HUES64 (cell line): ENCODE measurements at regions not wholly inside any gene's neighbourhood (a gene's known extent, or its start where the extent isn't known, plus 50 kb on each side); places are given as distances from the start of the nearest gene placed in this dataset.

Experiments
- H3K27ac ChIP-seq: 2 replicates; pipeline ENCODE4 v1.7.0; 2013; ENCODE audit warnings: low read depth, low read length, inconsistent platforms
- H3K27me3 ChIP-seq: 2 replicates; pipeline ENCODE4 v1.6.1; 2013; ENCODE audit warnings: mild to moderate bottlenecking, low read length; ENCODE audit not compliant: insufficient read depth
- H3K36me3 ChIP-seq: 2 replicates; pipeline ENCODE4 v1.6.1; 2013; ENCODE audit warnings: mild to moderate bottlenecking, low read length; ENCODE audit not compliant: insufficient read depth
- H3K4me1 ChIP-seq: 2 replicates; pipeline ENCODE4 v1.6.1; 2013; ENCODE audit warnings: mild to moderate bottlenecking, low read length, moderate library complexity; ENCODE audit not compliant: insufficient read depth
- H3K4me3 ChIP-seq: 2 replicates; pipeline ENCODE4 v1.5.1; 2013; ENCODE audit warnings: mild to moderate bottlenecking, low read length, moderate library complexity
- H3K9ac ChIP-seq: 2 replicates; pipeline ENCODE4 v1.6.1; 2013; ENCODE audit warnings: mild to moderate bottlenecking, low read depth, low read length
- H3K9me3 ChIP-seq: 2 replicates; pipeline ENCODE4 v1.6.1; 2013; ENCODE audit warnings: low read depth, low read length; ENCODE audit not compliant: insufficient read depth
- WGBS: fragments of 150-250, 120-280 bp; methylation state at CpG from one replicate; pipeline ENCODE4 v1.1.7; 2013; ENCODE audit warnings: missing lambda C conversion rate; 5-methylcytosine and 5-hydroxymethylcytosine counted together

- no peaks in the 10 kb centered on the region for H3K27me3 ChIP-seq
Observed at GRCh38 chr13:40192858-40193257, 473.6 kb downstream of the FOXO1 start.

GRCh38 chr13:40193286-40194223, 472.9 kb downstream of the FOXO1 start:
- Histone ChIP-seq H3K36me3 (no peaks in the 10 kb centered on the region), H3K27me3 (no peaks in the 10 kb centered on the region), H3K27ac (no peak overlapping the region), H3K4me1 (peaks cover 26% of the 10 kb centered on the region; the same call in 1 of the 2 replicates), H3K9me3 (no peaks in the 10 kb centered on the region), H3K4me3 (no peak overlapping the region), H3K9ac (no peak overlapping the region)
- 94% methylated on average over 18 of the region's 18 CpGs for WGBS

More at GRCh38 chr13:40192858-40193257, 473.6 kb downstream of the FOXO1 start:
- 90% methylated on average over 7 of the region's 7 CpGs for WGBS
- no peaks in the 10 kb centered on the region for H3K9me3 ChIP-seq
- H3K4me3 ChIP-seq: no peak overlapping the region
- H3K4me1 ChIP-seq: peaks cover 26% of the 10 kb centered on the region; the same call in 1 of the 2 replicates
- H3K9ac ChIP-seq: no peak overlapping the region
- no peaks in the 10 kb centered on the region for H3K36me3 ChIP-seq
- H3K27ac ChIP-seq: no peak overlapping the region

DNA sequence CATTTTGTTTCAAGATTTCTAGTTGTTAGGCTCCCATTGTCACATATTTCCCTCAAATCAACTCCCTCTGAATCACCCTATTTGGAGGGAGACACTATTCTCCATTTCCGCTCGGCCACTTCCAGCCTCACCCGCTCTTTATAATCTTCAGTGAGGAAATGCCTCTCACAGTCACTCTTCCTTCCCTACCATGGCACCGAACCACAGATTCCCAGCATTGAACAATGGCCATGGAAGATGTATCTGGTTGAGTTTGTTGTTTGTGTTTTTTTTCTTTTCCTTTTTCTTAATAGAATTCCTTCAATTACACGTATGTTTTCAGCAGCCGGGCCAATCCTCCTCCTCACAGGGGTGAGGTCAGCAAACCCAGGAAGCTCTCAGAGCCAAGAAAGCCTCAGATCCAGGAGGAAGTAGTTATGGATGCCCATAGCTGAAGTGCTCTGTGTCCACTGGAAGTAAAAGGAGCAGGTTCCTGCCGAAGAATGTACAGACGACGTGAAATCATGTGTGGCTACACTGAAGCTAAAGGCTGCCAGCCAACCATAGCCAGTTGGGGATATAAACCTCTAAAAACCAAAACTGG, 472.1 kb downstream of the FOXO1 start:
- WGBS: 83% methylated on average over 8 of the region's 9 CpGs
- Histone ChIP-seq H3K9ac (no peak overlapping the region), H3K36me3 (no peaks in the 10 kb centered on the region), H3K27ac (no peak overlapping the region), H3K4me1 (peaks cover 26% of the 10 kb centered on the region; the same call in 1 of the 2 replicates), H3K27me3 (no peaks in the 10 kb centered on the region), H3K9me3 (no peaks in the 10 kb centered on the region), H3K4me3 (no peak overlapping the region)

- no peaks in the 10 kb centered on the region for H3K4me1 ChIP-seq
- H3K9ac ChIP-seq: no peak overlapping the region
- no peaks in the 10 kb centered on the region for H3K36me3 ChIP-seq
- H3K4me3 ChIP-seq: no peak overlapping the region
- WGBS: 94% methylated on average over 6 of the region's 8 CpGs
- H3K27me3 ChIP-seq: no peaks in the 10 kb centered on the region
- no peak overlapping the region for H3K27ac ChIP-seq
- no peaks in the 10 kb centered on the region for H3K9me3 ChIP-seq
Observed at GRCh38 chr13:40197049-40197448, 469.4 kb downstream of the FOXO1 start.

GRCh38 chr13:40197936-40198595, 468.4 kb downstream of the FOXO1 start:
- 94% methylated on average over 3 of the region's 4 CpGs for WGBS
- no peaks in the 10 kb centered on the region for H3K27me3 ChIP-seq
- no peak overlapping the region for H3K4me3 ChIP-seq
- no peaks in the 10 kb centered on the region for H3K9me3 ChIP-seq
- no peaks in the 10 kb centered on the region for H3K4me1 ChIP-seq
- H3K27ac ChIP-seq: no peak overlapping the region
- H3K9ac ChIP-seq: no peak overlapping the region
- no peaks in the 10 kb centered on the region for H3K36me3 ChIP-seq

GRCh38 chr13:40200273-40200978, 466.0 kb downstream of the FOXO1 start:
- Histone ChIP-seq H3K9me3 (no peaks in the 10 kb centered on the region), H3K27ac (no peak overlapping the region), H3K27me3 (no peaks in the 10 kb centered on the region), H3K4me1 (no peaks in the 10 kb centered on the region), H3K9ac (no peak overlapping the region), H3K36me3 (no peaks in the 10 kb centered on the region), H3K4me3 (no peak overlapping the region)
- 92% methylated on average over 2 of the region's 2 CpGs for WGBS

DNA sequence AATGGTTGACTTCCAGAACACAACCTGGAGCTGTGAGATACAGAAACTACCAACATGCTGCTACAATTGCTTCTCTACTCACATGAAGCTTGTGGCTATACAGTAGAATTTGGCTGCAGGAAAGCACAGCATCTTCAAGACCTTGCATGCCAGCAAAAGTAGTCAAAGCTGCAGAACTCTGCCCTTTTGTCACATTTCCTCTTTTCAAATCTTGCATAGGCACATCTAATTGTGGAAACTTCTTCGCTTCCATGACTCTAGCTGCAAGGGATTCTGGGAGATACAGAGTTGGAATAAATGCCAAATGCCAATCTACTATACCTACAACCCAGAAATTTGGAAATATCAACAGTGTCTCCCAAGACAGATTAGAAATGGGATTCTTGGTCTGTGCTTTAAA, 462.2 kb downstream of the FOXO1 start:
- 100% methylated on average over 1 of the region's 1 CpG for WGBS
- no peak overlapping the region for H3K9ac ChIP-seq
- no peaks in the 10 kb centered on the region for H3K27me3 ChIP-seq
- no peak overlapping the region for H3K27ac ChIP-seq
- no peaks in the 10 kb centered on the region for H3K36me3 ChIP-seq
- no peaks in the 10 kb centered on the region for H3K9me3 ChIP-seq
- no peaks in the 10 kb centered on the region for H3K4me1 ChIP-seq
- H3K4me3 ChIP-seq: no peak overlapping the region

GRCh38 chr13:40205771-40206240, 460.6 kb downstream of the FOXO1 start:
- H3K27me3 ChIP-seq: no peaks in the 10 kb centered on the region
- H3K27ac ChIP-seq: no peak overlapping the region
- WGBS: 95% methylated on average over 4 of the region's 4 CpGs
- no peaks in the 10 kb centered on the region for H3K4me1 ChIP-seq
- H3K9ac ChIP-seq: no peak overlapping the region
- no peaks in the 10 kb centered on the region for H3K9me3 ChIP-seq
- no peaks in the 10 kb centered on the region for H3K36me3 ChIP-seq
- H3K4me3 ChIP-seq: no peak overlapping the region

DNA sequence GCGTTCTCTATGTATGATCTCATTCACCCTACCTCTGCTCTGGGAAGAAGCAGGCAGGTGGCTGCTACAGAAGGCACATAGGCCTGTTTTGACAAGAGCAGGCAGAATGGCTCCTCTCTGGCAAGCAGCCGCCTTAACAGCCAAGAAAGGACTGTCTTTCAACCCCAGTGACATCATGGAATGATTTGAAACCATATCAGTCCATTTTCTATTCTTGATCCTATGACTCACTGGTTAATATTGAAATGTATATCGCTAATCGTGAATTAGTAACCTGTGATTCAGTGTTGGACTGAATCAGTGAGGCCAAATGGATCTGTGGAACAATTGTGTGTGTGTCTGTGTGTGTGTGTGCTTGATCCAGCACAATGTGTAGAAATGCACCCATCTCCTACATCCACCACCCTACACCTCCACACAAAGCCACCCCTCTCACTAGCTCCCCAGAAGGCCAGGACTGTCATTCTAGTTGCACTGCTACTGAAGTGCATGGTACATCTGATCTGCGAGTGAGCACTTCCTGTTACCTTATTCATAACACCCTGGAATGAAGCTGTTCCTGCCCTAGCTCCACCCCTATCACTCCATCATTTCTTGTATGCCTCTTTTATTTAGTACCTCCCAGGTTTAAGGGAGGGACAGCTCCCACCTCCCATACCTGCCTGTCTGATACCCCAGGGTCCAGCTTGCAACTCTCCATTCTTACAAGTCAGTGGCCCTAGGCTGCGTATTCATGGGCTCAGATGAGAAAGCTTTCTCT, 460.0 kb downstream of the FOXO1 start:
- Histone ChIP-seq H3K4me3 (no peak overlapping the region), H3K9me3 (no peaks in the 10 kb centered on the region), H3K27me3 (no peaks in the 10 kb centered on the region), H3K36me3 (no peaks in the 10 kb centered on the region), H3K9ac (no peak overlapping the region), H3K27ac (no peak overlapping the region), H3K4me1 (no peaks in the 10 kb centered on the region)
- 94% methylated on average over 6 of the region's 6 CpGs for WGBS

GRCh38 chr13:40207001-40207478, 459.4 kb downstream of the FOXO1 start:
- Histone ChIP-seq H3K9me3 (no peaks in the 10 kb centered on the region), H3K4me1 (no peaks in the 10 kb centered on the region), H3K27me3 (no peaks in the 10 kb centered on the region), H3K27ac (no peak overlapping the region), H3K9ac (no peak overlapping the region), H3K4me3 (no peak overlapping the region), H3K36me3 (no peaks in the 10 kb centered on the region)
- 95% methylated on average over 6 of the region's 6 CpGs for WGBS
